ENCODE measurements at regions not wholly inside any gene's neighbourhood (a gene's known extent, or its start where the extent isn't known, plus 50 kb on each side); places are given as distances from the start of the nearest gene placed in this dataset.

- WGBS, 2 donors: 94% methylated on average over 7 of the region's 7 CpGs
These were observed 83.4 kb downstream of the C13orf42 start for GRCh38 chr13:51027644-51028043.

GRCh38 chr13:51026016-51026415, 85.1 kb downstream of the C13orf42 start:
- Histone ChIP-seq H3K27me3 (ENCODE audit: control insufficient read depth in 1 of 2, insufficient read depth in 2 of 2, low read length in 2 of 2) (peaks cover 0 to 2% of the 10 kb centered on the region in 2 donors), H3K36me3 (ENCODE audit: control insufficient read depth in 2 of 2, insufficient read depth in 2 of 2, low read length in 1 of 2) (no peaks in the 10 kb centered on the region), H3K4me1 (ENCODE audit: control insufficient read depth in 2 of 2, insufficient read depth in 2 of 2, low read length in 1 of 2) (no peaks in the 10 kb centered on the region), H3K9me3 (ENCODE audit: control insufficient read depth in 2 of 2, insufficient read depth in 1 of 2, low read depth in 1 of 2, low read length in 1 of 2) (no peaks in the 10 kb centered on the region), H3K4me3 (ENCODE audit: low read depth in 1 of 2, low read length in 2 of 2) (no peak overlapping the region), H3K27ac (ENCODE audit: low read depth in 2 of 2, low read length in 1 of 2) (no peak overlapping the region)
- 82 to 92% methylated on average over 8 of the region's 8 CpGs for WGBS, 2 donors

More at GRCh38 chr13:51027644-51028043, 83.4 kb downstream of the C13orf42 start:
- Histone ChIP-seq H3K27me3 (ENCODE audit: control insufficient read depth in 1 of 2, insufficient read depth in 2 of 2, low read length in 2 of 2) (no peaks in the 10 kb centered on the region), H3K27ac (ENCODE audit: low read depth in 2 of 2, low read length in 1 of 2) (no peak overlapping the region), H3K4me1 (ENCODE audit: control insufficient read depth in 2 of 2, insufficient read depth in 2 of 2, low read length in 1 of 2) (no peaks in the 10 kb centered on the region), H3K4me3 (ENCODE audit: low read depth in 1 of 2, low read length in 2 of 2) (no peak overlapping the region), H3K9me3 (ENCODE audit: control insufficient read depth in 2 of 2, insufficient read depth in 1 of 2, low read depth in 1 of 2, low read length in 1 of 2) (no peaks in the 10 kb centered on the region), H3K36me3 (ENCODE audit: control insufficient read depth in 2 of 2, insufficient read depth in 2 of 2, low read length in 1 of 2) (no peaks in the 10 kb centered on the region)

DNA sequence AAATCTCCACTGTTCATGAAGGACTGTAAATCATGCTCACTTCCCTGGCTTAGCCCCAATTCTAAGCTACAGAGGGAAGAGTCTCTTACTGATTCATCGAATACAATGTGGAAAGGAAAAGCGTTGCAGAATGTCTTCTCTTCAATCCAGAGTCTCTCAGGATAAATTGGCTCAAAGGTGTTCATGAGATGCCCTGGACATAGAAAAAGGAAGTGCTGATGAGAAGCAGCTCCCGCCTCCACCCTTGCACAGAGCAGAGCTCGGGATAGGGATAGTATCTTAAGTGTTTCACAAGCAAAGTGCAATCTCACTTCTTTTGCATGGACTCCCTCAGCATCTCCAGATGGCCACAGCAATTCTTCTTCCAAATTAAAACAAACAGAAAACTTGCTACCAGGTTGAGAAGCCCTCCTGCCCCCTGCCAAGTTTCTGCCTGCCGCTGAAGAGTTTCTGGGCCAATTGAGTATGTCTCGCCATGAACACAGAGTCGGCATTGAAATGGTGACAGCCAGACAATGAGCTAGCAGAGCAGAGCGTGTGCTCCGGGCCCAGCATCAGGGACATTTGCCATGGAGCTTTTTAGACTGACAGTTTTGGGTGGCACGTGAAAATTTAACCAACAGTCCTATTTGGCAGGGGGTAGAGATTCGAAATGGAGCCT, 85.7 kb downstream of the C13orf42 start:
- H3K27me3 ChIP-seq (ENCODE audit: control insufficient read depth in 1 of 2, insufficient read depth in 2 of 2, low read length in 2 of 2): peaks cover 0 to 2% of the 10 kb centered on the region in 2 donors
- H3K36me3 ChIP-seq (ENCODE audit: control insufficient read depth in 2 of 2, insufficient read depth in 2 of 2, low read length in 1 of 2): no peaks in the 10 kb centered on the region
- no peak overlapping the region for H3K4me3 ChIP-seq (ENCODE audit: low read depth in 1 of 2, low read length in 2 of 2)
- no peaks in the 10 kb centered on the region for H3K9me3 ChIP-seq (ENCODE audit: control insufficient read depth in 2 of 2, insufficient read depth in 1 of 2, low read depth in 1 of 2, low read length in 1 of 2)
- H3K27ac ChIP-seq (ENCODE audit: low read depth in 2 of 2, low read length in 1 of 2): no peak overlapping the region
- 88 to 90% methylated on average over 11 of the region's 11 CpGs for WGBS, 2 donors
- no peaks in the 10 kb centered on the region for H3K4me1 ChIP-seq (ENCODE audit: control insufficient read depth in 2 of 2, insufficient read depth in 2 of 2, low read length in 1 of 2)

DNA sequence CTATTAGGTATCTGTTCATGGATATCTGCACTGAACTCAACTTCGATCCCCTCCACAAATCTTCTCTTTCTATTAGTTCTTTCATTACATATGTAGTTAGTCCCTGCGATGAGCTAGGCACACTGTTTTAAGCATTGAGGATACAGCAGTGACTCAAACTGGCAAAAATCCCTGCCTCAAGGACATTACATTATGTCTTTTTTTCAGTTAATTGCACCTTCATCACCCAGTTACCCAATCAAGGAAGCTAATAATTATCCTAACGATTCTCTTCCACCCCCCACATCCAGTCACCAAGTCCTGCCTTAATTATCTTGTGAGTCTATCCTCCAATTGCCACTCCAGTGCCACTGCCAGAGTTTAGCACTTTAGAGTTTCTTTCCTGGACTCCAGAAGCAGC, 89.3 kb downstream of the C13orf42 start:
- WGBS, 2 donors: 80 to 83% methylated on average over 3 of the region's 3 CpGs
- Histone ChIP-seq H3K27me3 (ENCODE audit: control insufficient read depth in 1 of 2, insufficient read depth in 2 of 2, low read length in 2 of 2) (peaks cover 0 to 2% of the 10 kb centered on the region in 2 donors), H3K9me3 (ENCODE audit: control insufficient read depth in 2 of 2, insufficient read depth in 1 of 2, low read depth in 1 of 2, low read length in 1 of 2) (no peaks in the 10 kb centered on the region)

DNA sequence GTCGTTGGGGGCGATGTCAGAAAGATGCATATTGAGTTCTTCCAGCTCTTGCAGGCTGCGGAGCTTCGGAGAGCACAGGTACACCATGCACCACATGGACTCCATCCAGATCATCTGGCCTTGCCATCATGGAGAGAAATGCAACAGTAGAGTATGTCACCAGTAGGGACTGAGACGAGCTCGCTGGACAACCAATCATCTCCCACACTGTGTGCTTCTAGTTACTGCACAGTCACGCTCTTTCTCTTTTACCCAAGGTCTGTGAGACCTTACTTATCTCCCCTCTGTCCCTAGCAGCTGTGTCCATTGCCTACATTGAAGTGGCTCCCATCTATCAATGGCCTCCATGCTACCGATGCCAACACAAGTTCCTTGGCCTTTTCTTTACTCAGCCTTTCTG, 90.5 kb downstream of the C13orf42 start:
- H3K36me3 ChIP-seq (ENCODE audit: control insufficient read depth in 2 of 2, insufficient read depth in 2 of 2, low read length in 1 of 2): no peaks in the 10 kb centered on the region
- no peaks in the 10 kb centered on the region for H3K9me3 ChIP-seq (ENCODE audit: control insufficient read depth in 2 of 2, insufficient read depth in 1 of 2, low read depth in 1 of 2, low read length in 1 of 2)
- H3K27ac ChIP-seq (ENCODE audit: low read depth in 2 of 2, low read length in 1 of 2): no peak overlapping the region
- peaks cover 0 to 2% of the 10 kb centered on the region in 2 donors for H3K27me3 ChIP-seq (ENCODE audit: control insufficient read depth in 1 of 2, insufficient read depth in 2 of 2, low read length in 2 of 2)
- 92 to 96% methylated on average over 8 of the region's 8 CpGs for WGBS, 2 donors
- no peaks in the 10 kb centered on the region for H3K4me1 ChIP-seq (ENCODE audit: control insufficient read depth in 2 of 2, insufficient read depth in 2 of 2, low read length in 1 of 2)
- H3K4me3 ChIP-seq (ENCODE audit: low read depth in 1 of 2, low read length in 2 of 2): no peak overlapping the region

More for the DNA sequence above, 89.3 kb downstream of the C13orf42 start:
- no peak overlapping the region for H3K27ac ChIP-seq (ENCODE audit: low read depth in 2 of 2, low read length in 1 of 2)
- H3K4me1 ChIP-seq (ENCODE audit: control insufficient read depth in 2 of 2, insufficient read depth in 2 of 2, low read length in 1 of 2): no peaks in the 10 kb centered on the region
- H3K4me3 ChIP-seq (ENCODE audit: low read depth in 1 of 2, low read length in 2 of 2): no peak overlapping the region
- H3K36me3 ChIP-seq (ENCODE audit: control insufficient read depth in 2 of 2, insufficient read depth in 2 of 2, low read length in 1 of 2): no peaks in the 10 kb centered on the region

DNA sequence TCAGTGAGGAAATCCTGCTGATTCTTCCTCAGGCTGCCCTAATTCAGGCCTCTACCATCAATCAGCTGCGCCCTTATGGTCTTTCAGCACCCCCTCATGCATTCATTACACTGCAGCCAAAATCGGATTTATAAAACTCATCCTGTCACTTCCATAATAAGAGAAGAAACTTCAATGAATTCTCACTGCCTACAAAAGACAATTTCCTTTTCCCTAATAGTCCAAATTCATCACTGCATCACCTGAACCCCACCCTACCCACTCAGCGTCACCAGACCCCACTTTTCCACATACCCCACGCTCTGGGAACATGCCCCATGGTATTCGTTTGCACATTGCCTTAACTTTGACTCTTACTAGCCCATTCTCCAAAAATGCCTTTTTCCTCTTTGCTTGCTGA, 92.0 kb downstream of the C13orf42 start:
- Histone ChIP-seq H3K4me1 (ENCODE audit: control insufficient read depth in 2 of 2, insufficient read depth in 2 of 2, low read length in 1 of 2) (no peaks in the 10 kb centered on the region), H3K27ac (ENCODE audit: low read depth in 2 of 2, low read length in 1 of 2) (no peak overlapping the region), H3K27me3 (ENCODE audit: control insufficient read depth in 1 of 2, insufficient read depth in 2 of 2, low read length in 2 of 2) (peaks cover 0 to 2% of the 10 kb centered on the region in 2 donors), H3K4me3 (ENCODE audit: low read depth in 1 of 2, low read length in 2 of 2) (no peak overlapping the region), H3K9me3 (ENCODE audit: control insufficient read depth in 2 of 2, insufficient read depth in 1 of 2, low read depth in 1 of 2, low read length in 1 of 2) (no peaks in the 10 kb centered on the region), H3K36me3 (ENCODE audit: control insufficient read depth in 2 of 2, insufficient read depth in 2 of 2, low read length in 1 of 2) (no peaks in the 10 kb centered on the region)
- WGBS, 2 donors: 91% methylated on average over 5 of the region's 5 CpGs

DNA sequence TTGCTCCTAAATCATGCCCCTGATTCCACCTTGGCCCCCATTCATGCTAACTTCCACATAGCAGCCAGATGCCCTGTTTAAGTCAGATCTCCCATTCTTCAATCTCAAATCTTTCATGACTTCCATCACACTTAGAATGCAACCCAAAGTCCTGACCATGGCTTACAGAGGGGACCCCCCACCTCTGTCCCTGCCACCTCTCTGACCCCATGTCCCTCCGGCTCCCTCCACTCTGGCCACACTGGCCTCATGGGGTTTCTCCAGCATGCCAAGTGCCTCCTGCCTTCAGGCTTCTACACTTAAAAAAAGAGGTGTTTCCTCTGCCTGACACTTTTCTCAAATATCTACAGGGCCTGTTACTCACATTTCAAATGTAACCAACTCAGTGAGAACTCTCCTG, 93.6 kb downstream of the C13orf42 start:
- peaks cover 0 to 5% of the 10 kb centered on the region in 2 donors for H3K27me3 ChIP-seq (ENCODE audit: control insufficient read depth in 1 of 2, insufficient read depth in 2 of 2, low read length in 2 of 2)
- no peak overlapping the region for H3K4me3 ChIP-seq (ENCODE audit: low read depth in 1 of 2, low read length in 2 of 2)
- no peaks in the 10 kb centered on the region for H3K9me3 ChIP-seq (ENCODE audit: control insufficient read depth in 2 of 2, insufficient read depth in 1 of 2, low read depth in 1 of 2, low read length in 1 of 2)
- WGBS, 2 donors: 88 to 100% methylated on average over 1 of the region's 1 CpG
- H3K4me1 ChIP-seq (ENCODE audit: control insufficient read depth in 2 of 2, insufficient read depth in 2 of 2, low read length in 1 of 2): no peaks in the 10 kb centered on the region
- no peak overlapping the region for H3K27ac ChIP-seq (ENCODE audit: low read depth in 2 of 2, low read length in 1 of 2)
- no peaks in the 10 kb centered on the region for H3K36me3 ChIP-seq (ENCODE audit: control insufficient read depth in 2 of 2, insufficient read depth in 2 of 2, low read length in 1 of 2)

GRCh38 chr13:51015973-51016372, 95.1 kb downstream of the C13orf42 start:
- no peaks in the 10 kb centered on the region for H3K9me3 ChIP-seq (ENCODE audit: control insufficient read depth in 2 of 2, insufficient read depth in 1 of 2, low read depth in 1 of 2, low read length in 1 of 2)
- H3K4me1 ChIP-seq (ENCODE audit: control insufficient read depth in 2 of 2, insufficient read depth in 2 of 2, low read length in 1 of 2): no peaks in the 10 kb centered on the region
- H3K27ac ChIP-seq (ENCODE audit: low read depth in 2 of 2, low read length in 1 of 2): no peak overlapping the region
- no peak overlapping the region for H3K4me3 ChIP-seq (ENCODE audit: low read depth in 1 of 2, low read length in 2 of 2)
- H3K27me3 ChIP-seq (ENCODE audit: control insufficient read depth in 1 of 2, insufficient read depth in 2 of 2, low read length in 2 of 2): peaks cover 0 to 4% of the 10 kb centered on the region in 2 donors
- 58 to 64% methylated on average over 1 of the region's 1 CpG for WGBS, 2 donors
- no peaks in the 10 kb centered on the region for H3K36me3 ChIP-seq (ENCODE audit: control insufficient read depth in 2 of 2, insufficient read depth in 2 of 2, low read length in 1 of 2)

DNA sequence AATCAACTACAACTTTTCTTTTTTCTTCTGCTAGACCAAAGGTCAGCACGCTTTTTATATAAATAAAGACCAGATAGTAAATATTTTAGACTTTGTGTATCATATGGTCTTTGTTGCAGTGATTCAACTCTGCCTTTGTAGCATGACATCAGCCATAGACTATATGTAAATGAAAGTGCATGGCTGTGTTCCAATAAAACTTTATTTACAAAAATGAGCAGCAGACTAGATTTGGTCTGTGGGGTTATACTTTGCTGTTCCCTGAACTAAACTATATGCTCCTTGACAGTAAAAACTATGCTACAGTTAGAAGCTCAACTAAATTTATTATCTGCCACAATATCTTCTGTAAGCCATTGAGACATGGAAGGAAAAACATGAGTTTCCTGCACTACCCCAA, 100.0 kb downstream of the RNASEH2B start:
- no peaks in the 10 kb centered on the region for H3K4me1 ChIP-seq (ENCODE audit: control insufficient read depth in 2 of 2, insufficient read depth in 2 of 2, low read length in 1 of 2)
- peaks cover 0 to 4% of the 10 kb centered on the region in 2 donors for H3K27me3 ChIP-seq (ENCODE audit: control insufficient read depth in 1 of 2, insufficient read depth in 2 of 2, low read length in 2 of 2)
- H3K4me3 ChIP-seq (ENCODE audit: low read depth in 1 of 2, low read length in 2 of 2): no peak overlapping the region
- no peak overlapping the region for H3K27ac ChIP-seq (ENCODE audit: low read depth in 2 of 2, low read length in 1 of 2)
- H3K9me3 ChIP-seq (ENCODE audit: control insufficient read depth in 2 of 2, insufficient read depth in 1 of 2, low read depth in 1 of 2, low read length in 1 of 2): no peaks in the 10 kb centered on the region
- H3K36me3 ChIP-seq (ENCODE audit: control insufficient read depth in 2 of 2, insufficient read depth in 2 of 2, low read length in 1 of 2): no peaks in the 10 kb centered on the region
- WGBS, 2 donors: 88 to 100% methylated on average over 1 of the region's 1 CpG

DNA sequence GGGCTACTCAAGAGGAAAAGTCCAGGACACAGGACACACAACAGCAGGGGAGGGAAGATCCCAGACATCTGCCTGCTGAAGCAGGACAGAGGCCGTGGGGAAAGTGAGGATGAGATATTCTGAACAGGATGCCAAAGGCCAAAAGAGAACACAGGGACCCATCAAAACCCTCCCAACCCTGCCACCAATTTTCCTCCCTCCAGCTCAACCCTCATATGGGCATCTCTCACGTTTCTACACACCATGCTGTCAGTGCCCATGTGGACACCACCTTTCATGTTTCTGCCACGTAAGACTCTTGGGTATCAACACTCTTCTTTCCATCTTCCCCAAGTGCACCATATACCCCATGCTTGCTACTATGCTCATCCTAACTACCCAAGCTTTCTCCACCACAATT, 97.6 kb downstream of the RNASEH2B start:
- no peak overlapping the region for H3K27ac ChIP-seq (ENCODE audit: low read depth in 2 of 2, low read length in 1 of 2)
- 76 to 83% methylated on average over 3 of the region's 3 CpGs for WGBS, 2 donors
- H3K9me3 ChIP-seq (ENCODE audit: control insufficient read depth in 2 of 2, insufficient read depth in 1 of 2, low read depth in 1 of 2, low read length in 1 of 2): no peaks in the 10 kb centered on the region
- H3K4me3 ChIP-seq (ENCODE audit: low read depth in 1 of 2, low read length in 2 of 2): no peak overlapping the region
- no peaks in the 10 kb centered on the region for H3K4me1 ChIP-seq (ENCODE audit: control insufficient read depth in 2 of 2, insufficient read depth in 2 of 2, low read length in 1 of 2)
- H3K27me3 ChIP-seq (ENCODE audit: control insufficient read depth in 1 of 2, insufficient read depth in 2 of 2, low read length in 2 of 2): no peaks in the 10 kb centered on the region
- no peaks in the 10 kb centered on the region for H3K36me3 ChIP-seq (ENCODE audit: control insufficient read depth in 2 of 2, insufficient read depth in 2 of 2, low read length in 1 of 2)

Data from esophagus (tissue), 2 donors.